Epithelial cell of esophagus (primary cell): ENCODE measurements at regions not wholly inside any gene's neighbourhood (a gene's known extent, or its start where the extent isn't known, plus 50 kb on each side); places are given as distances from the start of the nearest gene placed in this dataset.

Experiments
- DNase-seq: peaks from one replicate; pipeline ENCODE4 v3.0.0; 2010; ENCODE audit warnings: low read depth
- H3K4me3 ChIP-seq: 2 replicates; pipeline ENCODE4 v1.5.1; 2011; ENCODE audit warnings: mild to moderate bottlenecking, low read length, control low read depth
- TF ChIP-seq, protein P1 (sequence below): IDR thresholded peaks from 2 replicates; pipeline ENCODE4 v1.5.1; 2011; ENCODE audit warnings: low read depth, mild to moderate bottlenecking, low read length, control low read depth, inconsistent platforms; ENCODE audit not compliant: insufficient read depth; ENCODE audit errors: missing control alignments

DNA sequence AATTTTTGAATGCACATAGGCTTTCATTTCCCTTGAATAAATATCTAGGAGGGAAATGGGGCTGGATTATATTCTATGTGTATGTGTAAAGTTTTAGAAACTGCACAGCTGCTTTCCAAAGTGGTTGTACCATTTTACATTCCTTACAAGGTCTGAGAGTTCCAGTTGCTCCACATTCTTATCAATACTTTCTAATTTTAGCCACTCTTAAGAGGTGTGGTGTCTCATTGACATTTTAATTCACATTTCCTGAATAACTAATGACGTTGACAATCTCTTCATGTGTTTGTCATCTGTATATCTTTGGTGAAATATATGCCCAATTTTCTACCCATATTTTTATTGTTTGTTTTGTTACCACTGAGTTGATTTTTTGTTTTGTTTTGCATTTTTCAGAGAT is 74.6 kb upstream of the VASH1 start:
- TF ChIP-seq, protein P1, sequence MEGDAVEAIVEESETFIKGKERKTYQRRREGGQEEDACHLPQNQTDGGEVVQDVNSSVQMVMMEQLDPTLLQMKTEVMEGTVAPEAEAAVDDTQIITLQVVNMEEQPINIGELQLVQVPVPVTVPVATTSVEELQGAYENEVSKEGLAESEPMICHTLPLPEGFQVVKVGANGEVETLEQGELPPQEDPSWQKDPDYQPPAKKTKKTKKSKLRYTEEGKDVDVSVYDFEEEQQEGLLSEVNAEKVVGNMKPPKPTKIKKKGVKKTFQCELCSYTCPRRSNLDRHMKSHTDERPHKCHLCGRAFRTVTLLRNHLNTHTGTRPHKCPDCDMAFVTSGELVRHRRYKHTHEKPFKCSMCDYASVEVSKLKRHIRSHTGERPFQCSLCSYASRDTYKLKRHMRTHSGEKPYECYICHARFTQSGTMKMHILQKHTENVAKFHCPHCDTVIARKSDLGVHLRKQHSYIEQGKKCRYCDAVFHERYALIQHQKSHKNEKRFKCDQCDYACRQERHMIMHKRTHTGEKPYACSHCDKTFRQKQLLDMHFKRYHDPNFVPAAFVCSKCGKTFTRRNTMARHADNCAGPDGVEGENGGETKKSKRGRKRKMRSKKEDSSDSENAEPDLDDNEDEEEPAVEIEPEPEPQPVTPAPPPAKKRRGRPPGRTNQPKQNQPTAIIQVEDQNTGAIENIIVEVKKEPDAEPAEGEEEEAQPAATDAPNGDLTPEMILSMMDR, result no peak
- no peak overlapping the region for H3K4me3 ChIP-seq
- no peak for DNase-seq

DNA sequence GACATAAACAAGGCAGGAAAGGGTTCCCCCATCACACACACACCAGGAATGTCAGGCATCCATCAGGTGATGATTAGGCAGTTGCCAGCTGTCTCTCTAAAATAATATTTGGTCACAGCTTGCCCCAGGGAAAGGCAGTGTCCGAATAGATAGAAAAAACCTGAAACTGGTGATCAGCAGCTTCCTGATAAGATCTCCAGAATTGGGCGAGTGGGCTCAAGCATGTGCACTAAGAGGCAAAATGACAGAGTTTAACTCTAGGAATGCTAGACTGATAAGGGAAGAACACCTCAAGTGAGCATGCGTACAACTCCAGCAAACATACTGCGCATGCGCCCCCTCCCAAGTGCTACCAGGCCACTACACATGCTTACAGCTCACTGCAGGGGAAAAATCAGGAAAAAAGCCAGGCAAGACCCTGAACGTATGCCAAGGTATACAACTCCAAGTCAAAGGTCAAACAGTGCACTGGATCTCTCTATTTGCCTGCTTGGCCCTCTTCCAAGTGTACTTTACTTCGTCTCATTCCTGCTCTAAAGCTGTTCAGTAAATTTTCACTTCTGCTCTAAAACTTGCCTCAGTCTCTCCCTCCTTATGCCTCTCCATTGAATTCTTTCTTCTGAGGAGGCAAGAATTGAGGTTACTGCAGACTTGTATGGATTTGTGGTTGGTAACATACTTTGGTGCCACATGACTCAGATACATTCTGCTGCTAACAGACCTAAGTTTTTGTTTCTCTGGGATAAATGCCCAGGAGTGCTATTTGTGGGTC is 73.5 kb upstream of the VASH1 start:
- DNase-seq, result no peak
- TF ChIP-seq, protein P1, result no peak

DNA sequence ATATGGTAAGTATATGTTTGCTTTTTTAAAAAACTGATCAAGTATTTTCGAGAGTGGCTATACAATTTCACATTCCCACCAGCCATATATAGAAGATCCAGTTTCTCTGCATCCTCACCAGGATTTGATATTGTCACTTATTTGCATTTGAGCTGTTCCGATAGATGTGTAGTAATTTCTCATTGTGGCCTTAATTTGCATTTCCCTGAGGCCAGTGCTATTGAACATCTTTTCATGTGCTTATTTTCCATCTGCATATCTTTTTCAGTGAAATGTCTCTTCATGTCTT is 72.9 kb upstream of the VASH1 start:
- TF ChIP-seq, protein P1, result no peak
- no peak for DNase-seq
- no peak overlapping the region for H3K4me3 ChIP-seq

More for the DNA sequence above, 73.5 kb upstream of the VASH1 start:
- H3K4me3 ChIP-seq, result no peak overlapping the region

DNA sequence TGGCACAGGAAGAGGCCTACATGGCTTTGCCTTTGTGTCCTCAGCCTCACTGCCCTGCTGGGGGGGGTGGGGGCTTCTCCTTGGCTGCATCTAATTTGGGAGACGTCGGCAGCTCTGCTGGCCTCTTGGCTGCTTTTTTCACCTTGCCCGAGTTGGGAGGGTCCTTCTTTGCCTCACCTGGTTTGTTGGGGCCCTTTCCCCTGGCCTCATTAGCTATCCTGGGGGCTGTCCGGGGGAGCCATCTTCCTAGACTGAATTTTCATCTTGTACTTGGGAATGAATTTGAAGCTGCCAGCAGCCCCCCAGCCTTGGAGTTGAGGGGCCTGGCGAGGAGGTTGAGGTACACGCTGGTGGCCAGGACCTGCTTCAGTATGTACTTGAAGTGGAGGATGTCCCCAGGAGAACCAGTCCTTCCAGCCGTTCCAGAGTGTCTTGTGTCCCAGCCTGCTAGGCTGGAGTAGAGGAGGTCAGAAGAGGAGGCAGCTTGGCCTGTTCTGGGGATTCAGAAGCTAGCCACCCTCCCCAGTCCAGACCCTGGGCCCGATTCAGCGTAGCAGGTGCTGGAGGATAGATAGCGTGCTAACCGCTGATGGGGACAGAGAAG is 70.7 kb upstream of the VASH1 start:
- TF ChIP-seq, protein P1, result no peak
- DNase-seq, result no peak
- H3K4me3 ChIP-seq, result no peak overlapping the region

DNA sequence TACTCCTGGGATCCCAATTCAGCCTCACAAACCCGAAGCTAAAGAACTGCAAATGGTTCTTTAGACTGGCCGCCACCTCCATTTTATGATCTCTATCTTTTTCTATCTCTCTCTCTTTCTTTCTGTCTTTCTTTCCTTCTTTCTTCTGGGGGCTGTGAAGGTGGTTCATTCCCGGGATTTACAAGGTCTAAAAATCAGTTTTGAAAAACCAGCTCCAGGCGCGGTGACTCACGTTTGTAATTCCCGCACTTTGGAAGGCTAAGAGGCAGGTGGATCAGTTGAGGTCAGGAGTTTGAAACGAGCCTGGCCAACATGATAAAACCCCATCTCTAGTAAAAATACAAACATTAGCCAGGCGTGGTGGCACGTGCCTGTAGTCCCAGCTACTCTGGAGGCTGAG is 67.2 kb upstream of the VASH1 start:
- DNase-seq, result no peak
- TF ChIP-seq, protein P1, result no peak
- no peak overlapping the region for H3K4me3 ChIP-seq

DNA sequence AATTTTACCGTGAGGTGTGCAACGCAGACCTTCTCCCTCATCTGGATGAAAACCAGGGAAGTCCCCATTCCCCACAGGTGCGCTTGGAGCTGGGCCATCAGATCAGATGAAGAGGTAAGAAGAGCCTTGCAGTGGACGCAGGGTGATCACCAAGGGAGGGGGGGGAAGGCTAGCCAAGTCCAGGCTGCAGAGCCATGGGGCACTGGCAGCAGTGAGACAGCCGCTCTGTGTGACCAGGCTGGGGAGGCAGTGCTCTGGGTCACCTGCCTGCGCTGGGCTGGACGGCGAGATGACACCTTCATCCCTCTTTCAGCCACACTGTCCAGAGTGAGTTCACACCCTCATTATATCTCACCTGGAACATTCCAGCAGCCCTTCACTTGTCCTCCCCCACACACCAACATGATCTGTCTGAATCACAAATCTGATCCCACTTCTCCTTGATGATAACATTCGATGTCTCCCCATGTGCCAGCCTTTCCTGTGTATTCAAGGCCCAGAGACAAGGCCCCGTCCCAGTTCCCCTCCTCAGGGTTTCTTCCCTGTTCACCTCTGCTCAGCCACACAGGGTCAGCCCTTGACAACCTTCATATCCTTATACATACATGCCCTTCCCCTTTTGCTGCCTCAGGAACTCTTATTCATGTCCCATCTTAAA is 65.9 kb upstream of the VASH1 start:
- TF ChIP-seq, protein P1, result no peak
- no peak overlapping the region for H3K4me3 ChIP-seq
- DNase-seq, result no peak
